Activated CD4-positive, CD25-positive, alpha-beta regulatory T cell (primary cell): ENCODE measurements at regions not wholly inside any gene's neighbourhood (a gene's known extent, or its start where the extent isn't known, plus 50 kb on each side); places are given as distances from the start of the nearest gene placed in this dataset.
A peak's percentile ranks its signal among the peaks of the same experiment; 100 is the strongest.

Experiments used
- DNase-seq, 4 experiments: peaks; one replicate each; lab custom pipeline; 2025; lab: John Stamatoyannopoulos, UW

GRCh38 chr5:96588539-96588938, 73.6 kb upstream of the CAST start:
- no peak for DNase-seq

DNA sequence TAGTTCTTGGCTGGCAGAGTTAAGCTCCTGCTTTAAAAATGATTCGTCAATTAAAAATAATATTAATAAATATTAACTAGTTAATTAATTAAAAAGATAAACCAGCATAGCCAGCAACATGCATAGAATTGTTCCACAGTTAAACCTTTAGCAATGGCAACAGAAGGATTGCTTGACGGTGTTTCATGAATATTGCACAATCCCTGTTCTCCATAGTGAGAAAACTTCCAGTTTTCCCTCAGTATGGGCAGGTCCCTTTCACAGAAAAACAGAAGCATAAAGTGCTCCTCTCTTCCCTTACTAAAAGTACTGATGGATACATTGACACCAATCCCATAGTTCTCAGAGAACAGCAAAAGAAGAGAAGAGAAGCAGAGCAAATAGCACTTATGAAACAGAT, 71.4 kb upstream of the CAST start:
- no peak for DNase-seq

- DNase-seq = no peak
Observed at GRCh38 chr5:96595300-96596090, 66.7 kb upstream of the CAST start.

- no peak for DNase-seq
Observed at GRCh38 chr5:96597438-96598020, 64.6 kb upstream of the CAST start.

DNA sequence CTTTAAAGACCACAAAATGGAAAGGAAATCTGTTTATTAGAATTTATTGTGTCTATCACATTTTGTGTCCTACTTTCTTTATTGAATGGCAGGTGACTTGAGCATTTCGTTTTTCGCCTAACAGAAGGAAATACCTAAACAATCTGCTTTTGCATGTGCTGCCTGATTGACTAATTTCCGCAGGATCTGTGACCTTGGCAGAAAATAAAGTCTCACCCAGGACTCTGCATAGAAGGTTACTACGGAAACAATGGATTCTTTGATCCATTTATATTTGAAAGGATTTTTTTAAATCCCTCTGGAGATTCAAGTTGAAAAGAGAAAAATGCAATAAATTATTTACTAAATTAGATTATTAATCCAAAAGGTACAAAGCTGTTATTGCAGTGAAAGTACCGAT, 61.0 kb upstream of the CAST start:
- DNase-seq = no peak

GRCh38 chr5:96601715-96602244, 60.4 kb upstream of the CAST start:
- peak in 3 of 4 experiments; percentile 3 to 28 (median 12) for DNase-seq

DNA sequence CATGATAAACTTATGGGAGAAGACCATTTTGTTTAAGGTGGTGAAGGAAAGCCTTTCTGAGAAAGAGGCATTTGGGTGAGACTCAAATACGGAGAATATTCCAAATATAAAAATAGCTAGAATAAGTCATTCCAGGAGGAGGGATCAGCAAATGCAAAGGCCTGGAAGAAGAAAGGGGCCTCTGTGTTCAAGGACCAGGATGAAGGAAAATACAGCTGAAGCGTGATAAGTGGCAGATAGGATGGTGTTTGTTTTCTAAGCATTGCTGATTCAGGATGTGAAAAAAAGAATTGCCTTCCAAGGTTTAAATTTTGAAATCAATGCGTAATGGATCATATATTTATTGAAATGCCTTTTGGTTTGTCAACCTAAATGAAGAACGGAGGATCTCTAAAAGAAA, 59.4 kb upstream of the CAST start:
- no peak for DNase-seq

GRCh38 chr5:96605144-96605837, 56.9 kb upstream of the CAST start:
- no peak for DNase-seq

- no peak for DNase-seq
Observed at GRCh38 chr5:96609369-96609768, 52.8 kb upstream of the CAST start.

DNA sequence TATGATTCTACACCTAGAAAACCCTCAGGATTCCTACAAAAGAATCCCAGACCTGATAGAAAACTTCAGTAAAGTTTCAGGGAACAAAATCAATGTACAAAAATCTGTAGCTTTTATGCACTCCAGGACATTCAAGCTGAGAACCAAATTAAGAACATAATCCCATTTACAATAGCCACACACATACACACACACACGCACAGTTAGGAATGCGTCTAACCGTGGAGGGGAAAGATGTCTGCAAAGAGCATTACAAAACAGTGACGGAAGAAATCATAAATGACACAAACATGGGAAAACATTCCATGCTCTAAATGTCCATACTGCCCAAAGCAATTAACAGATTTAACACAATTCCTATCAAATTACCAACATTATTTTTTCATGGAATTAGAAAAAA, 51.4 kb upstream of the CAST start:
- no peak for DNase-seq

- no peak for DNase-seq
Observed at GRCh38 chr5:96611946-96612345, 50.2 kb upstream of the CAST start.
